ENCODE measurements at regions not wholly inside any gene's neighbourhood (a gene's known extent, or its start where the extent isn't known, plus 50 kb on each side); places are given as distances from the start of the nearest gene placed in this dataset.

GRCh38 chr13:106349080-106349931 lies 186.2 kb downstream of the EFNB2 start:
- DNase-seq, result no peak

- no peak for DNase-seq
Observed at GRCh38 chr13:106348075-106348840, 187.2 kb downstream of the EFNB2 start.

DNA sequence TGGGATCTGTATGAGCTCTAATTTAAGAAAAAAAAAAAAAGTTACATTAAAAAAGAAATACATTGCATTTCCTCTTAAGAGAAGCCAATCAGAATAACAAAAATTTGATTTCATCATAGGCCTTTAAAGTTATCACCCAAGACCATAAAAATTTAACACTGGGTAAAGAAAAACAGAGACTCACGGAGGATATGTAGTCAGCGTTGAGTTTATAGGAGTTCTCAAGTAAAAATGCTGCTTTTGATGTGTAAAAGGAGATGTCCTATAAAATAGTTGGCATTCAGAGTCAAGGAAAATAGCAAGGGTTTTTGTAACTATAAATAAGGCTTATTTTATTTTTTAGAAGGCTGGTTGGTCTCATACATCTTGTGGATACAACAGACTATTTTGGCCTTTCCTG lies 191.1 kb downstream of the EFNB2 start:
- DNase-seq, result no peak

- DNase-seq, result no peak
Observed at GRCh38 chr13:106343836-106344235, 191.6 kb downstream of the EFNB2 start.

DNA sequence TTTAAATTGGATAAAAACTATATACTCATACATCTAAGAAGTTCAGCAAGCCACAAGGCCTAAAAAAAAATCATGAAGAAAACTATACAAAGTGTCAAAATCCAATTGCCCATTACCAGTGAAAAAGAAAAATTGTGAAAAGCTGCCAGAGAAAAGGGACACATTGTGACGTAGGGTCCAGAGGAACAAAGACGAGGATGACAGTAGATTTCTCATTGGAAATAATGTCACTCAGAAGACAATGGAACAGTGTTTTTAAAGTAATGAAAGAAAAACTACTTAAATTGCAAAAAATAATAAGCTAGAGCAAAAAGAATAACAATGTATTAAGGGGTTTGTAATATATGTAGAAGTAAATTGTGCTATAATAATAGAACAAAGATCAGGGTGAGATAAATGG lies 195.2 kb downstream of the EFNB2 start:
- DNase-seq, result no peak

DNA sequence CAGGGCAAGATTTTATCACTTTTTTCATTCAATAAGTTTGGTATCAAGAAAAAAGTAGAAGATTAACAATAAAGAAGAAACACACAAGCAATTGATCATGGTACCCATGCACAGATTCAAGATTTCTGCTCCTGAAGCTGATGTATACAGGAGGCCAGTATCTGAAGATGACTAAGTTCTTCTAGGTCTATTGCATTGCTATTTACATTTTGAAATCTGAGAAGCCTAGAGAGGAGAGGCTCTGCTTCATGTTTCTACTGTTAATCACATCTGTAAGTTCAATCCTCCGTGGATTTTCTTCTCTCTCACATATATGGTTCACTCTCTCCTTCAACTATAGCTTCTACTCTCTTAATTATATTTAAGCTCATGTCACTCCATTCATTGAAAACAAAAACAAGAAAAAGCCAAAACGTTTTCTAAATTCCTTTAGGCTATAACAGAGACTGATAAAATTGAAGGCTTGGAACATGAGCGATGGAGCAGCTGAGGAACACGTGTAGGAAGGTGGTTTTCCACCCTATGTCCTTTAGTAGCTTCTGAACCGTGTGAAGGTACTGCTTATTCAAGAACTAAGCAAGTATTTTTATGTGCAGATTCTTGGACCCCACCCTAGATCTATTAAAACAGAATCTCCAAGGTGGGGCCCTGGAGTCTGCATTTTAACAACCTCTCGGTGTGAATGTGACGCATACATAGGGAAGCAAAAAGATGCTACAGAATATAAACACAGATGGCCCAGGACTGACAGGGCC lies 198.2 kb downstream of the EFNB2 start:
- DNase-seq, result no peak

GRCh38 chr13:106336668-106337067 lies 198.8 kb downstream of the EFNB2 start:
- no peak for DNase-seq

- DNase-seq, result no peak
Observed at GRCh38 chr13:106332621-106333020, 202.8 kb downstream of the EFNB2 start.

DNA sequence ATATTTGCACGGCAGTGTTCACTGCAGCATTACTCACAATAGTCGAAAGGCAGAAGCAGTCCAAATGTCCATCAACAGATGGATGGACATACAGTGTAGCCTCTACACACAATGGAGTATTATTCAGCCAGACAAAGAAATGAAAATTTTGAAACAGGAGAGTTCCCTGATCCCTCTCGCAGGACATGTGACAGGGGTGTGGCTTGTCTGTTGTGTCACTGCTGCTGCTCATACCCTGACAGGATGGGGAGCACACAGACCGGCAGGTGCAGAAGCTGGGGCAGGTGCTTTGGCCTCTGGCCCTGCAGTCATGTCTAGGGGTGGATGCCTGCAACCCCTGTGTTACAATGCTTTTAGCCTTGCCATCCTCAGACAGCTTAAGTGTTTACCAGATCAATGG lies 204.3 kb downstream of the EFNB2 start:
- DNase-seq, result no peak

- no peak for DNase-seq
Observed at GRCh38 chr13:106329941-106330340, 205.5 kb downstream of the EFNB2 start.

GRCh38 chr13:106326751-106327150 lies 208.7 kb downstream of the EFNB2 start:
- no peak for DNase-seq

- DNase-seq, result no peak
Observed at GRCh38 chr13:106324444-106324843, 211.0 kb downstream of the EFNB2 start.

- no peak for DNase-seq
Observed at GRCh38 chr13:106322628-106323027, 212.8 kb downstream of the EFNB2 start.

DNA sequence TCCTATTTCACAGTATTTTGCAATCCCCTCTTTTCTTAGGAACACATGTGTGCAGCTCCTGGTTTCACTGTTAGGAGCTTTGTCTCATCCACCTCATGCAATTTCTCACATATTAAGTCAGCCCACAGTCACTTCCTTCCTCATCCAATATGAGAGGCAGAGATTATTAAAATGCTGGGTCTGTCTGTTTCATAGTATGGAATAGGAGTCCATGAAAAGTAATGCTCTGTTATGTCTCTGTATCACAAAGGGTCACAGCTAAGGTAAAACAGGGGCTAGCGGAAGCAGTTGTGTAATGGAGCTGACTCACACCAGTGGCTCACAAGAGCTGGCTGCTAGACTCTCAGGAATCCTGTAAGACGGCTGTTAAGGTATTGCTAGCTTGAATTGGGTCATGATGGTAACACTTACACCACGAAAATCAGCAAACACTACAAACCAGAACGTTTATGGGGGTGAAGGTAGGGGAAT lies 216.5 kb downstream of the EFNB2 start:
- DNase-seq, result no peak

DNA sequence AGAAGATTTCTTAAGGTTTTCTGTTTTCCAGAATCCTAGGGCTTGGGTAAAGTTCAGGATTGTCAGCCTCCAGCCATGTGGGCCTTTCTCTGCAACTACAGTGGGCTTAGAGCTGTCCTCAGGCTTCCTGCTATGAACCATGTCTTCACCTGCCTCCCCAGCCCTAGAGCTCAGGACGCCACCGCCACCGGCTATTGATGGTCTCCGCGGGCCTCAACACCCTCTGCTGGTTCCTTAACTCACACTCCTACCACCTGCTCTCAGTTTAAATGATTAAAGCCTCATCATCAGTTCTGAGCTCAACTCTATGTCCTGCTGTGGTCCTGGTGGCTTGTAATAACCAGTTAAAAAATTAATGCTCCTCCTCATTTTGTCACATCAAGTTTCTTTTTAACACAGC lies 221.0 kb downstream of the EFNB2 start:
- no peak for DNase-seq

- no peak for DNase-seq
Observed at GRCh38 chr13:106311004-106311403, 224.5 kb downstream of the EFNB2 start.

DNA sequence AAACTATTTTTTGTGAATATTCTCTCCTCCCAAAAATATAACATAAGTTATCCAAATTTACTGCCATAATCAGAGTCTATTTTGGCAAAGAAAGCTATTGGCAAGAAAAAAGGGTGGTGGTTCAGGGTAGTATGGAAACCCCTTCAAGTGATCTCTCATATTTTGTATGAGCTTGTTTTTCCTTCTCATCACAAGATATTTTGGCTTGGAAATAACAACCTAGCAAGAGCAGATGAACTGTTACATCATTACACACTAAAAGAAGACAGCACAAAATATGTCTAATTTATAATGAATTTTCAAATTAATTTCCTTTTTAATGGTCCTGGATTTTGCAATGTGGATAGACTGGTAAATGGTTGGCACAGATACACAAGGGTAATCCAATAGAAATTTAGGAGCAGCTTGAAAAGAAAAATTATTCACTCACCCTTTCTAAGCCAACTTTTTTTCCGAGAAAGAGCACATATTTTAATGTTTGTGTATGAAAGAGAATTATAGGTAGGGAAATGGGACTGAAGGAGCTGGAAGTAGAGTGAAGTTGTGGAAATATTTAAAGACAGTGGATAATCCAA lies 225.1 kb downstream of the EFNB2 start:
- no peak for DNase-seq

- no peak for DNase-seq
Observed at GRCh38 chr13:106306748-106307277, 228.6 kb downstream of the EFNB2 start.

DNA sequence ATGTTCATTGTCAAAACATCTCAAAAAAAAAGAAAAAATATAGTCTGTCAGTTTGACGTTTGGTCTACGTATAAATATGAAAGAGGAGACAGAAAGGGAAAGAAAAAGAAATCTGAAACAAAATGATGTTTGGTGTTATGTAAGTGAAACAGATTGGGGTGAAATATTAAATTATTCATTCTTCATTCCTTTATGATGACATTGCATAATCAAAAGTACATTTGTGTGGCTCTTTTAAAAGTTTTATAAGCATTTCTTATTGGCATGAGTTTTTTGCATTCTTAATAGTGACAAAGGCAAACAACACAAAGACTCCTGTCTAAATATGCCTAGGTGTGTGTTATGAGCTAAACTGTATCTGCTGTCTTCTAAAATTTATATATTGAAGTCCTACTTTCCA lies 232.6 kb downstream of the EFNB2 start:
- DNase-seq, result no peak

GRCh38 chr13:106302011-106302410 lies 233.5 kb downstream of the EFNB2 start:
- no peak for DNase-seq

GRCh38 chr13:106299621-106300020 lies 235.8 kb downstream of the EFNB2 start:
- no peak for DNase-seq

GRCh38 chr13:106297283-106297682 lies 238.2 kb downstream of the EFNB2 start:
- no peak for DNase-seq

DNA sequence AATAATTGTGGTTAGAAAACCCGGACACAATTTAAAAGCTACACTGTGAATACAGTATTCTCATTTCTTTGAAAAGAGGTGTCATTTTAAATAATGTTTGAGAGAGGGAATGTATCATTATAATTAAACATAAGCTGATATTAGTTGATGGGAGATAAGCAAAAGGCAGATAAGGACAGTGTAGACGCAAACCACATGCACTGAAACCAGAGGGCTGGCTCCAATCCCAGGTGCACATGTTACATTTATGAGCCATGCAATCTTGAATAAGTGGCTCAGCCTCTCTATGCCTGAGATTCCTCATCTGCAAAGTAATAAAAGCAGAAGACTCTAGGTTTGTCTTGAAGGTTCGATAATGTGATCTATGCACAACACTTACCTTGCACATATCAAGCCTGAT lies 238.7 kb downstream of the EFNB2 start:
- DNase-seq, result no peak
